OCI-LY1 (cell line): ENCODE measurements at regions not wholly inside any gene's neighbourhood (a gene's known extent, or its start where the extent isn't known, plus 50 kb on each side); places are given as distances from the start of the nearest gene placed in this dataset.

Experiments used
- EZH2 ChIP-seq: fragments of 200-600 bp; sonication (generic), shearing (Covaris generic); IDR thresholded peaks from 2 replicates; pipeline ENCODE4 v1.8.0; 2017; ENCODE audit warnings: borderline replicate concordance, mixed run types, mild to moderate bottlenecking, antibody characterized with exemption, low read length, moderate library complexity, mixed read lengths
- TF ChIP-seq, protein P1 (sequence below): fragments of 200-600 bp; sonication (generic), shearing (Covaris generic); IDR thresholded peaks from 2 replicates; pipeline ENCODE4 v1.5.1; 2017; ENCODE audit warnings: mild to moderate bottlenecking, antibody characterized with exemption, low read length, moderate library complexity, mixed read lengths

DNA sequence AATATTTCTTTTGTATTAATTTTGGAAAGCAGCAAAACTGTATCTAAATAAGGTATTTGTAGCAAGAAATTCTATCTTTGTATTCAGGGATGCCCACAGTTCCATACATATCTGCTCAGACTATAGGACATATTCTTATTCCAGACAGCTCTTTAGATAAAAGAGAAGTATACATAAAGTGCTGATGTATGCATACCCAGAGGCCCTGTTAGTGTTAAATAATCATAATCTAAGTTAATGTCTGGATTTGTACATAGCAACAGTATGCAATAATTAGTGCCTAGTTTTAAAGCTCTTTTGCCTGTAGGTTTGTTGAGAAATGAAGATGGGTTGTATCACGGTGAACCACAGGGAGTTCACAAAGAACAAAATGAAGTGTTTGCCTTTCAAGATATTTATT is 428.0 kb upstream of the RGPD4 start:
- TF ChIP-seq, protein P1, sequence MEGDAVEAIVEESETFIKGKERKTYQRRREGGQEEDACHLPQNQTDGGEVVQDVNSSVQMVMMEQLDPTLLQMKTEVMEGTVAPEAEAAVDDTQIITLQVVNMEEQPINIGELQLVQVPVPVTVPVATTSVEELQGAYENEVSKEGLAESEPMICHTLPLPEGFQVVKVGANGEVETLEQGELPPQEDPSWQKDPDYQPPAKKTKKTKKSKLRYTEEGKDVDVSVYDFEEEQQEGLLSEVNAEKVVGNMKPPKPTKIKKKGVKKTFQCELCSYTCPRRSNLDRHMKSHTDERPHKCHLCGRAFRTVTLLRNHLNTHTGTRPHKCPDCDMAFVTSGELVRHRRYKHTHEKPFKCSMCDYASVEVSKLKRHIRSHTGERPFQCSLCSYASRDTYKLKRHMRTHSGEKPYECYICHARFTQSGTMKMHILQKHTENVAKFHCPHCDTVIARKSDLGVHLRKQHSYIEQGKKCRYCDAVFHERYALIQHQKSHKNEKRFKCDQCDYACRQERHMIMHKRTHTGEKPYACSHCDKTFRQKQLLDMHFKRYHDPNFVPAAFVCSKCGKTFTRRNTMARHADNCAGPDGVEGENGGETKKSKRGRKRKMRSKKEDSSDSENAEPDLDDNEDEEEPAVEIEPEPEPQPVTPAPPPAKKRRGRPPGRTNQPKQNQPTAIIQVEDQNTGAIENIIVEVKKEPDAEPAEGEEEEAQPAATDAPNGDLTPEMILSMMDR, result no peak
- TF ChIP-seq EZH2, result no peak
